ENCODE measurements at regions not wholly inside any gene's neighbourhood (a gene's known extent, or its start where the extent isn't known, plus 50 kb on each side); places are given as distances from the start of the nearest gene placed in this dataset.

DNA sequence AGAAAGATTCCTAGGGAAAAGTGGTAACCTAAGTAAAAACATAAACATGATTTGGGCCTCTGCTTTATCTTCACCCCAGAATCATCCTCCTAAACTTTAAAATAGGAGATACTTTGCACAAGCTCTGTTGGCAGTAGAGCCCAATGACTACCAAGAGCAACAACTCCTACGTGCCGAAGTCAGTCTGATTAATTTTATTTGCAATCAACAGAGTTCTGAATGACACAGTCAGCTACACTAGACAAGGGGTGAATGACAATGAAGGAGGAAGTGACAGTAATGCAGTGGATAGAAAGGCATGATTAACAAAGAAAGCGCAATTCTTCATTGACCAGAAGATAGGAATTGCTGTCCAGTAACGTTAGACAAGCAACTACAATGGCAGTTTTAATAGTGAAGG, 957.9 kb upstream of the USP15 start:
- TF ChIP-seq, protein P1, sequence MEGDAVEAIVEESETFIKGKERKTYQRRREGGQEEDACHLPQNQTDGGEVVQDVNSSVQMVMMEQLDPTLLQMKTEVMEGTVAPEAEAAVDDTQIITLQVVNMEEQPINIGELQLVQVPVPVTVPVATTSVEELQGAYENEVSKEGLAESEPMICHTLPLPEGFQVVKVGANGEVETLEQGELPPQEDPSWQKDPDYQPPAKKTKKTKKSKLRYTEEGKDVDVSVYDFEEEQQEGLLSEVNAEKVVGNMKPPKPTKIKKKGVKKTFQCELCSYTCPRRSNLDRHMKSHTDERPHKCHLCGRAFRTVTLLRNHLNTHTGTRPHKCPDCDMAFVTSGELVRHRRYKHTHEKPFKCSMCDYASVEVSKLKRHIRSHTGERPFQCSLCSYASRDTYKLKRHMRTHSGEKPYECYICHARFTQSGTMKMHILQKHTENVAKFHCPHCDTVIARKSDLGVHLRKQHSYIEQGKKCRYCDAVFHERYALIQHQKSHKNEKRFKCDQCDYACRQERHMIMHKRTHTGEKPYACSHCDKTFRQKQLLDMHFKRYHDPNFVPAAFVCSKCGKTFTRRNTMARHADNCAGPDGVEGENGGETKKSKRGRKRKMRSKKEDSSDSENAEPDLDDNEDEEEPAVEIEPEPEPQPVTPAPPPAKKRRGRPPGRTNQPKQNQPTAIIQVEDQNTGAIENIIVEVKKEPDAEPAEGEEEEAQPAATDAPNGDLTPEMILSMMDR (conservative IDR thresholded peaks at IDR 0.05; ENCODE audit: low read length), result no peak
- no peak for TF ChIP-seq EZH2phosphoT487 (IDR thresholded peaks at IDR 0.05; ENCODE audit: borderline replicate concordance)

All from Loucy (cell line).